ENCODE measurements at regions not wholly inside any gene's neighbourhood (a gene's known extent, or its start where the extent isn't known, plus 50 kb on each side); places are given as distances from the start of the nearest gene placed in this dataset.

DNA sequence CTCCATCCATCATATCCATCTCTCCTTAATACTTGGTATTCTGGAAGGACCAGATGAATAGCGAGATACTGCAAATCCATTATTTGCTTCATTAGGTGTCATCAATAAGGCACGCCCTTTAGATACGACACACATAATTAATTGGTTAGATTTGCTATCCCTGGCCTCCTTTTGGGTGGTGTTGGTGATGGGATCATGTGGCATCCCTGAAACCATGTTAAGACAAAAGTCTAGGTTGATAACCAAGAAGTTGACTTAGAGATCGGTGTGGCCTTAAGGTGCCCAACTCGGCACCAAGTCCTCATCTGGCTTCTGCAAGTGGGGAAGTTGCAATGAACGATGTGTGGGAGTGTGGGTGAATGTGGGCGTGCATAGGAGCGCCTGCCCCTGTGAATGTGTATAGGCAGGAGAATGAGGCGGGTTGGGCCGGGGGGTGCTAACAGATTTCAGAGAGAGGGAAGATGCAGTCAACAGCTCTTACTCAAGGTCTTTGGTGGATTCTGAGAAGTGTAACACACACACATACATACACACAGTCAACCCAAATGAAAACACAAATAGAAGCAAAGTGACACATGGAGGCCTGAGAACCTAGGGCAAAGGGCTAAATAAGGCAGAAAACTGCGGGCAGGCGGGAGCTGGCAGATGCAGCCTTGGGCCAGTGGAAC lies 415.7 kb upstream of the ESRRG start:
- no peaks in the 10 kb centered on the region for H3K36me3 ChIP-seq (ENCODE audit: control insufficient read depth, insufficient read depth, low read length)
- H3K27ac ChIP-seq (ENCODE audit: low read depth, low read length, severe bottlenecking), result no peak overlapping the region
- H3K4me1 ChIP-seq (ENCODE audit: control insufficient read depth, insufficient read depth, low read length, poor library complexity, severe bottlenecking), result peaks cover 38% of the 10 kb centered on the region
- H3K9me3 ChIP-seq (ENCODE audit: control insufficient read depth, low read length), result no peaks in the 10 kb centered on the region
- 14 to 17% methylated on average over 6 to 7 of the region's 12 CpGs for WGBS, 2 experiments (ENCODE audit: insufficient coverage in 2 of 2)
- H3K4me3 ChIP-seq (ENCODE audit: extremely low read depth, insufficient read depth, low read length, poor library complexity, severe bottlenecking), result peak overlapping the region; percentile 29

DNA sequence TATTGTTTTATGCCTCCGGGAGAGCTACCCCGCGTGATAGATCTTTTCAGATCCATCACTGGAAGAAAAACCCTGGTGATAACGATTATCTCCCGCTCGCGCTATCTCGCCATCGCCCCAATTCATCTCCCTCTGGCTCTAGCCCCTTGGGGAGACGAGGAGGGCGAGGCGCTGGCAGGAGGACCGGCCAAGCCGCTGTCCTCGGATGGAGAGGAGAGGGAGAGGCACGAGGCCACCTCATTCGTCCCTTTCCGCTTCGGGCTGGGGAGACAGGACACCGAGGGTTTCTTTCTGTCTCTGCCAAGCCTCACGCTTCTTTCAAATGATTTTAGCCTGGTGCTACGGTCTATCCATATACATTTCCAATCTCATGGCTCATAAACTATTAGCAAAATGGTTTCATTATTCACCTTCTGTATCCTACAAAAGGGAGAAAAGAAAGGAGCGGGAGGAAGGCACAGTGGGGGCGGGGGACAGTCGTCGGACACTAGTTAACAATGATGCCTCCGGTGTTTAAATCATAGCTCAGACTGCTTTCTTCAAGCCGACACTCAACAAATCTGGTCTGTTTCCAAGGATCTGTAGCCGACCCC lies 415.0 kb upstream of the ESRRG start:
- WGBS, 2 experiments (ENCODE audit: insufficient coverage in 2 of 2), result 4 to 6% methylated on average over 5 to 22 of the region's 29 CpGs
- no peak overlapping the region for H3K4me3 ChIP-seq (ENCODE audit: extremely low read depth, insufficient read depth, low read length, poor library complexity, severe bottlenecking)
- no peak overlapping the region for H3K27ac ChIP-seq (ENCODE audit: low read depth, low read length, severe bottlenecking)
- no peaks in the 10 kb centered on the region for H3K36me3 ChIP-seq (ENCODE audit: control insufficient read depth, insufficient read depth, low read length)
- no peaks in the 10 kb centered on the region for H3K9me3 ChIP-seq (ENCODE audit: control insufficient read depth, low read length)
- peaks cover 38% of the 10 kb centered on the region for H3K4me1 ChIP-seq (ENCODE audit: control insufficient read depth, insufficient read depth, low read length, poor library complexity, severe bottlenecking)

DNA sequence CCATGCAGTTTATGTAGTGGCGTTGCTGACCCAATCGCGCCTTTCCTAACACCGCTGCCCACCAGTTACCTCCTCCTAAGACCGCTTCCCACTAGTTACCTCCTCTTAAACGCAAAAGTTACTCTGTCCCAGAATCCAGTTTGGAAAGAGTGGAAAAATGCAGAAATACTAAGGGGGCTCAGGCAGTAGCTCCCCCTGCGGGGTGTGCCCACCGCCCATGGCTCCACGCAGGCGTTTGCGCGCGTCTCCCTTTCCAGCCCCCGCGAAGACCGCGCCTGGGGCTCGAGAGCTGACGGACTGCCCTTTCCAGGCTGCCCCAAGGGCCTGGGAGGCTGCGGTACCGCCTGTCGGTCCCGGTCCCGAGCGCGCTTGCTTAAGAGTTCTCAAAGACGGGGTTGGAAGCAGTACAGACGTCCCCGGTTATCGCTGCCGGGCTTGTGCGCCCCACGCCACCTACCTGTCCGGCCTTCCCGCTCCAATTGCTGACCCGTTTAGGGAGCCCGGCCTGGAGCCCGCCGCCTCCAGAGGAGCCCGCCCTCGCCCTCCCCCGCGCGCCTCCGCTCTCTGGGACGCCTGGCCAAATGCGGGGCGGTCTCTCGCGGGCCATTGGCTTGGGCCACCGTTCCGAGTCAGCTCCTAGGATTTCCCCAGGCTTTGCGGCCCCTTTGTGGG lies 414.1 kb upstream of the ESRRG start:
- Histone ChIP-seq H3K27ac (ENCODE audit: low read depth, low read length, severe bottlenecking) (no peak overlapping the region), H3K9me3 (ENCODE audit: control insufficient read depth, low read length) (no peaks in the 10 kb centered on the region), H3K36me3 (ENCODE audit: control insufficient read depth, insufficient read depth, low read length) (no peaks in the 10 kb centered on the region), H3K4me1 (ENCODE audit: control insufficient read depth, insufficient read depth, low read length, poor library complexity, severe bottlenecking) (peaks cover 38% of the 10 kb centered on the region), H3K4me3 (ENCODE audit: extremely low read depth, insufficient read depth, low read length, poor library complexity, severe bottlenecking) (peak overlapping the region; percentile 18)
- whole genome bisulfite sequencing, 2 experiments (ENCODE audit: insufficient coverage in 2 of 2), result 1 to 3% methylated on average over 43 to 45 of the region's 53 CpGs

DNA sequence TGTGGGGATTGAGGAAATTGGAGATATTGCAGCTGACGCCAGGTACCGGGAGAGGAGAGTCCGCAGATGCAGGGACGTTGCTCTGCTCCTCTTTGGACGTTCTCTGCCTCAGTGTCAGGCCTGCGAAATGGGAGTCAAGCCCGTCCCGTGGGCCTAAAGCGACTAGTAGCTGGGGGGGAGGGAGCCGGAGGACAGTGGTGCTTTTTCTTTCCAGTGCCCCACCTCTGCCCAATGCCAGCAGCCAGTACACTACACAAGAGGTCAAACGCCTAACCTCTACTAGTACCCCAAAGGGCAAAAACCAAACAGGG lies 413.6 kb upstream of the ESRRG start:
- Histone ChIP-seq H3K27ac (ENCODE audit: low read depth, low read length, severe bottlenecking) (no peak overlapping the region), H3K4me3 (ENCODE audit: extremely low read depth, insufficient read depth, low read length, poor library complexity, severe bottlenecking) (no peak overlapping the region), H3K36me3 (ENCODE audit: control insufficient read depth, insufficient read depth, low read length) (no peaks in the 10 kb centered on the region), H3K9me3 (ENCODE audit: control insufficient read depth, low read length) (no peaks in the 10 kb centered on the region), H3K4me1 (ENCODE audit: control insufficient read depth, insufficient read depth, low read length, poor library complexity, severe bottlenecking) (peaks cover 38% of the 10 kb centered on the region)
- 0 to 3% methylated on average over 4 to 11 of the region's 11 CpGs for WGBS, 2 experiments (ENCODE audit: insufficient coverage in 2 of 2)

DNA sequence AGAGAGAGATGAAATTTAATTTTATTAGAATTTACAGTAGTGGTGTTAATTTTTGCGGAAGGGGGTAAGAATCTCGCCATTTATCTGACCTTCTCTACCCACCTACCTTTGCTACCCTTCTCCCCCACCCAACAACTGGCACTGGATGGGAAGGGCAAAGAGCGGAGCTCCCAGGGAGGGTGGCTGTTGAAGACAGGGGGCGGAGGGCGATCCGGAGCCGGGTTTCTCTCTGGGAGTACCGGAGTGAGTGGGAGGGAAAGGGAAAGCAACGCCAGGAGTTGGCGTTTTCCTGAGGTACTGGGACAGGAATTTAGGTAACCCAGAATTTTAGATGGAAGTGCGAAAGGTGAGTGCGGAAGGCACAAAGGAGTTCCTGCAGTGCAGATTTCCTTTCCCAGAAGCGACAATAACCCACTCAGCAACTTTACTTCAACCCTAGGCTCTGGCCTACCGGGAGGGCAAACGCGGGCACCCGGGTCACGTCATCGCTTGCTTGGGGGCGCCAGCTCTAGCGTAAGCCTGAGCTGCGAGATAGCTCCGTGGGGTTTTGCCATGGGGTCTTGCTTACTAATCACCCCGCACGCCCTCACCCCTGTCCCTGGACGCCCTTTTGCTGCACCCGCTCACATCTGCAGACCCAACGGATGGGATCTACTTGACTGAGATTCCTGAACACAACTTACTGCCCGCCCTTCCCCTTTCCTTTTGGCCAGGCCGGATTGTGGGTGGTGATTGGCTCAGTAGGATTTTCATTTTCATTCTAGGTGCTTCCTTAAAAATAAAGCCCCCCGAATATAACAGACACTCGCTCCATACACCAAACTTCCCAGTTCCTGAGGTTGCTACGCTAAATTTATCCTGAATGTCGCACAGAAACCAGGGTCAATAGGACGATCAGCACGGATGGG lies 413.0 kb upstream of the ESRRG start:
- H3K9me3 ChIP-seq (ENCODE audit: control insufficient read depth, low read length), result no peaks in the 10 kb centered on the region
- H3K4me1 ChIP-seq (ENCODE audit: control insufficient read depth, insufficient read depth, low read length, poor library complexity, severe bottlenecking), result peaks cover 33% of the 10 kb centered on the region
- H3K36me3 ChIP-seq (ENCODE audit: control insufficient read depth, insufficient read depth, low read length), result no peaks in the 10 kb centered on the region
- WGBS, 2 experiments (ENCODE audit: insufficient coverage in 2 of 2), result 1 to 2% methylated on average over 18 to 22 of the region's 36 CpGs
- H3K27ac ChIP-seq (ENCODE audit: low read depth, low read length, severe bottlenecking), result no peak overlapping the region
- H3K4me3 ChIP-seq (ENCODE audit: extremely low read depth, insufficient read depth, low read length, poor library complexity, severe bottlenecking), result peak overlapping the region; percentile 45

DNA sequence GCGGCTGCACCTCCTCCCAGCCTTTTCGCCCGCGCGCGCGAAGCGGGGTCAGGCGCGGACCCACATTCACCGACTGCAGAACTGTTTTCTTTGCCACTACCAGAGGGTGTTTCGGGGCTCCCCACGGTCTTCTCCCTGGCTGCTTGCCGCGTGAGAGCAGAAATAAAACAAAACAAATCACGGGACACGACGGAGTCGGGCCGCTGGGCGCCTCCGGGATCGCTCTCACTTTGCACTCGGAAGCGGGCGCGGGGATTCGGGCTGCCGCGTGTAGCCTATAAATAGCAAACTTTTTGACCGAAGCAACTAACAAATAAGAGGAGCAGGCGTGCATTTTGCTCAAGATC lies 412.3 kb upstream of the ESRRG start:
- Histone ChIP-seq H3K27ac (ENCODE audit: low read depth, low read length, severe bottlenecking) (no peak overlapping the region), H3K4me3 (ENCODE audit: extremely low read depth, insufficient read depth, low read length, poor library complexity, severe bottlenecking) (peak overlapping the region; percentile 45), H3K9me3 (ENCODE audit: control insufficient read depth, low read length) (no peaks in the 10 kb centered on the region), H3K4me1 (ENCODE audit: control insufficient read depth, insufficient read depth, low read length, poor library complexity, severe bottlenecking) (peaks cover 26% of the 10 kb centered on the region), H3K36me3 (ENCODE audit: control insufficient read depth, insufficient read depth, low read length) (no peaks in the 10 kb centered on the region)
- WGBS, 2 experiments (ENCODE audit: insufficient coverage in 2 of 2), result 0% methylated on average over 28 to 29 of the region's 32 CpGs

DNA sequence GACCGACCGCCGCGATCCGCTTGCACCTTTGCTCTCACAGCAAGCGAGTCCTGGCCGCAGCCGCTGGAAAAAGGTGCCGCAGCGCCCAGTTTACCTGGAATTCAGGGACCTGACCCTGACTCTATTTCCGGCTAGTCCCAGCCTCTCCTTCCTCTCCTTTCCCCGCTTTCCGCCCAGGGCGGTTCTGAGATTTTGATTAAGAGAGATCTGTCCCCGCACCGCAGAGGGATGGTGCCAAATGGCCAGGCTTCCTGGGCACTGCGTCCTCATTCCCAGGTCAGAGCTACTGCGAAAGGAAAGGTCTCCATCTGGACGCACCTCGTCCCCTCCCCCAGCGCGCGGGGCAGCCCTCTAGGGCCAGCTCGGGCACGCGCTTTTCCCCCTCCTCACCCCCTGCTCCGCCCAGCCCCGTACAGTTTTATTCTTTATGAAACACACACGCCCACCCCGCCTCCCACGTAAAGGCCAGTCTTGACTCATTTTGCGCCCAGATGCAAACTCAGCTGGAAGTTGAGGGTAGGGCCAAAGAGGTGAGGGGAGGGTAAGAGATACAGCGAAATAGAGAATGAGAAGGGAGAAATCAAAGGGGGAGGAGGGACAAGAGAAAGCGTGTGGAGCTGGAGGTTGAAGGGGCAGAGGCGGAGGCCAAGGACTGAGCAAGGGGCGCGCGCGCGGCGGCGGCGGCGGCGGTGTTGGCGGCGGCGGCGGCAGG lies 411.8 kb upstream of the ESRRG start:
- Histone ChIP-seq H3K4me3 (ENCODE audit: extremely low read depth, insufficient read depth, low read length, poor library complexity, severe bottlenecking) (peak overlapping the region; percentile 45), H3K4me1 (ENCODE audit: control insufficient read depth, insufficient read depth, low read length, poor library complexity, severe bottlenecking) (peaks cover 23% of the 10 kb centered on the region), H3K36me3 (ENCODE audit: control insufficient read depth, insufficient read depth, low read length) (no peaks in the 10 kb centered on the region), H3K27ac (ENCODE audit: low read depth, low read length, severe bottlenecking) (no peak overlapping the region), H3K9me3 (ENCODE audit: control insufficient read depth, low read length) (no peaks in the 10 kb centered on the region)
- 0 to 1% methylated on average over 16 to 20 of the region's 49 CpGs for WGBS, 2 experiments (ENCODE audit: insufficient coverage in 2 of 2)

DNA sequence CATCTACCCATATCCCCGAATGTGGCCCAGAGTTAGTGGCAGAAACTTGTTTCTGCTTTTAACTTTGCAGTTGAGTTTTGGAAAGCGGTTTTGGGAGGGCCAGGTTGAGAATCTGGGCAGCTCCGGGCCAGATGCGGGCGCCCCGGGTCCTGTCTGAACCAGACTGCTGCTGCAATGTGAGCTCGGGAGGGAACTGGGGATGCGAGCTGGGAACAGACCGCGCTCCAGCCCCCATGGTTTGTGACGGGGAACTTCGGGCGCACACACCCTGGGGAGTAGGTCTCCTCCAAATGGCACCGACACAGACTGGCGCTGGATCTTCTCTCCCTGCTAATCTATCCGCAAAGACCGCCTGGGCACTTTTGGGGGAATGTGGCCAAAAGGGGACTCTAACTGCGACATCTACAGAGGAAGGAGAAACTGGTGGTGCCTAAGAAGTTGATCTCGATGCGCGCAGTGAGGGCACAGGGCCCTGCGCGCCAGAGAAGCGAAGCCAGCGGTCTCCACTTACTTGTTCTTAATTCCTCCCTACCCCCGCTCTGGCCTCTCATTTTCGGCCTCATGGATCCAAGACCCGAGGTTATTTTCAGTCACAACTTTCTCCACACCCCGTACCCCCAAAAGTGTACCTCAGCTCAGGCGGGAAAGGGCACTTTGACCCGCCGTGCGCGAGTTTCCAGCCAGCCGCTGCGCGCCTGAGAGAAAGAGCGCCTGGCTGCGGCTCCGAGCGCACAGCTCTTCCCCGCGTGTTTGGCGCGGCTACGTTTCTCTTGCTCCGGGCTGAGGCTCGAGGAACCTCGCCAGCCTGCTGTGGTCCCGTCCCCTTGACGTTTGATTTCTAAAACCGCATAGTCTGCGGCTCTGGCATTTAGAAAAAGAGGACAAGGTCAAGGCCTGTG lies 411.0 kb upstream of the ESRRG start:
- Histone ChIP-seq H3K4me3 (ENCODE audit: extremely low read depth, insufficient read depth, low read length, poor library complexity, severe bottlenecking) (peak overlapping the region; percentile 45), H3K9me3 (ENCODE audit: control insufficient read depth, low read length) (no peaks in the 10 kb centered on the region), H3K27ac (ENCODE audit: low read depth, low read length, severe bottlenecking) (no peak overlapping the region), H3K36me3 (ENCODE audit: control insufficient read depth, insufficient read depth, low read length) (no peaks in the 10 kb centered on the region), H3K4me1 (ENCODE audit: control insufficient read depth, insufficient read depth, low read length, poor library complexity, severe bottlenecking) (peaks cover 16% of the 10 kb centered on the region)
- 2% methylated on average over 42 to 44 of the region's 53 CpGs for WGBS, 2 experiments (ENCODE audit: insufficient coverage in 2 of 2)

DNA sequence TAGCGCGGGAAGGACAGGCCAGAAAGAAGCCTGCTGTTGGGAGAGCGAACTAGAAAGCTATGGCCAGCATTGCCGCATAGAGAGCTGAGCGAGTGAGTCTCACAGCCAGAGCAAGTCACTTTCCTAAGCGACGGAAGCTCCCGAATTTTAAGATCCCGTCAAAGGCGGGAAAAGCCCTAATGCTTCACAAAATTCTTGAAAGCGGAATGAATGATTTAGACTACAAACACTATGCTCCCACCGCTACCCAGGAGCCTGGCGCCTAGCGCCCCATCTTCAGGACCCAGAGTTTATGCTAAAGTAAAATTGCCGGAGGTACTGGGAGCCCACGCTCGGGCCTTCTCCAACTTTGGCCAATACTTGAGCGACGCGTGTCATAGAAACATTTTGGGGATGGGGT lies 409.9 kb upstream of the ESRRG start:
- Histone ChIP-seq H3K4me1 (ENCODE audit: control insufficient read depth, insufficient read depth, low read length, poor library complexity, severe bottlenecking) (peaks cover 16% of the 10 kb centered on the region), H3K36me3 (ENCODE audit: control insufficient read depth, insufficient read depth, low read length) (no peaks in the 10 kb centered on the region), H3K4me3 (ENCODE audit: extremely low read depth, insufficient read depth, low read length, poor library complexity, severe bottlenecking) (no peak overlapping the region), H3K27ac (ENCODE audit: low read depth, low read length, severe bottlenecking) (no peak overlapping the region), H3K9me3 (ENCODE audit: control insufficient read depth, low read length) (no peaks in the 10 kb centered on the region)
- WGBS, 2 experiments (ENCODE audit: insufficient coverage in 2 of 2), result 86 to 88% methylated on average over 13 to 17 of the region's 20 CpGs
